GM19395 (cell line): ENCODE measurements at regions not wholly inside any gene's neighbourhood (a gene's known extent, or its start where the extent isn't known, plus 50 kb on each side); places are given as distances from the start of the nearest gene placed in this dataset.
A peak's percentile ranks its signal among the peaks of the same experiment; 100 is the strongest.
"Not testable (repeated sequence)": the region's sequence is repeated elsewhere in the genome, so short reads cannot be mapped to it uniquely, and the experiment has no call there.

Experiments used
- ATAC-seq: cut with Tn5 transposase; IDR thresholded peaks from one replicate; pipeline ENCODE4 v1.9.1; 2021; ENCODE audit warnings: mild to moderate bottlenecking, moderate library complexity; ENCODE audit not compliant: unreplicated experiment

GRCh38 chr4:83213640-83214039, 71.0 kb downstream of the COQ2 start:
- ATAC-seq, result no peak

GRCh38 chr4:83212041-83212851, 72.4 kb downstream of the COQ2 start:
- peak; percentile 83 for ATAC-seq

- ATAC-seq, result no peak
These were observed 75.2 kb downstream of the COQ2 start for GRCh38 chr4:83209419-83209818.

GRCh38 chr4:83208371-83209365, 75.9 kb downstream of the COQ2 start:
- ATAC-seq, result no peak

GRCh38 chr4:83207497-83208101, 77.0 kb downstream of the COQ2 start:
- no peak for ATAC-seq

- ATAC-seq, result no peak
These were observed 78.8 kb downstream of the COQ2 start for GRCh38 chr4:83205760-83206159.

- ATAC-seq, result no peak
These were observed 79.9 kb downstream of the COQ2 start for GRCh38 chr4:83204731-83205130.

GRCh38 chr4:83201761-83202160, 82.8 kb downstream of the COQ2 start:
- ATAC-seq, result no peak

GRCh38 chr4:83197555-83198235, 83.2 kb upstream of the PLAC8 start:
- peak; percentile 76 for ATAC-seq

- no peak for ATAC-seq
These were observed 82.4 kb upstream of the PLAC8 start for GRCh38 chr4:83196921-83197320.

GRCh38 chr4:83195269-83195668, 80.7 kb upstream of the PLAC8 start:
- no peak for ATAC-seq

GRCh38 chr4:83194588-83194987, 80.1 kb upstream of the PLAC8 start:
- not testable (repeated sequence) for ATAC-seq

- no peak for ATAC-seq
These were observed 78.1 kb upstream of the PLAC8 start for GRCh38 chr4:83192634-83193033.

GRCh38 chr4:83191026-83191425, 76.5 kb upstream of the PLAC8 start:
- no peak for ATAC-seq

GRCh38 chr4:83189631-83190136, 75.2 kb upstream of the PLAC8 start:
- no peak for ATAC-seq

- ATAC-seq, result peak; percentile 56
These were observed 66.0 kb upstream of the PLAC8 start for GRCh38 chr4:83180431-83180968.

GRCh38 chr4:83179205-83179604, 64.7 kb upstream of the PLAC8 start:
- no peak for ATAC-seq

GRCh38 chr4:83178029-83178428, 63.5 kb upstream of the PLAC8 start:
- ATAC-seq, result peak; percentile 49

- ATAC-seq, result no peak
These were observed 62.7 kb upstream of the PLAC8 start for GRCh38 chr4:83177182-83177581.

GRCh38 chr4:83174844-83175414, 60.4 kb upstream of the PLAC8 start:
- peak; percentile 71 for ATAC-seq
